ENCODE measurements at regions not wholly inside any gene's neighbourhood (a gene's known extent, or its start where the extent isn't known, plus 50 kb on each side); places are given as distances from the start of the nearest gene placed in this dataset.
"Not testable (repeated sequence)": the region's sequence is repeated elsewhere in the genome, so short reads cannot be mapped to it uniquely, and the experiment has no call there.

- H3K27ac Mint-ChIP-seq, result no peak overlapping the region
Observed at GRCh38 chr6:126873351-126873750, 245.1 kb upstream of the RSPO3 start.

GRCh38 chr6:126873791-126874190 lies 244.7 kb upstream of the RSPO3 start:
- Mint-ChIP-seq H3K27ac (no peak overlapping the region), H3K27me3 (no peaks in the 10 kb centered on the region), H3K36me3 (no peaks in the 10 kb centered on the region), H3K4me1 (no peaks in the 10 kb centered on the region), H3K4me3 (no peak overlapping the region), H3K9me3 (peaks cover 0 to 2% (median 0%) of the 10 kb centered on the region in 3 donors)

More at GRCh38 chr6:126873351-126873750, 245.1 kb upstream of the RSPO3 start:
- Mint-ChIP-seq H3K4me1 (no peaks in the 10 kb centered on the region), H3K9me3 (peaks cover 0 to 2% (median 0%) of the 10 kb centered on the region in 3 donors), H3K36me3 (no peaks in the 10 kb centered on the region), H3K4me3 (no peak overlapping the region), H3K27me3 (no peaks in the 10 kb centered on the region)

GRCh38 chr6:126876446-126876845 lies 242.0 kb upstream of the RSPO3 start:
- no peaks in the 10 kb centered on the region for H3K36me3 Mint-ChIP-seq
- no peak overlapping the region for H3K4me3 Mint-ChIP-seq
- no peak overlapping the region for H3K27ac Mint-ChIP-seq
- H3K9me3 Mint-ChIP-seq, result peaks cover 0 to 2% (median 0%) of the 10 kb centered on the region in 3 donors
- H3K27me3 Mint-ChIP-seq, result no peaks in the 10 kb centered on the region
- H3K4me1 Mint-ChIP-seq, result no peaks in the 10 kb centered on the region

- Mint-ChIP-seq H3K27me3 (no peaks in the 10 kb centered on the region), H3K4me3 (no peak overlapping the region), H3K9me3 (peaks cover 0 to 4% (median 0%) of the 10 kb centered on the region in 3 donors), H3K4me1 (no peaks in the 10 kb centered on the region), H3K27ac (no peak overlapping the region), H3K36me3 (no peaks in the 10 kb centered on the region)
Observed at GRCh38 chr6:126880964-126881363, 237.5 kb upstream of the RSPO3 start.

- Mint-ChIP-seq H3K27me3 (no peaks in the 10 kb centered on the region), H3K4me1 (no peaks in the 10 kb centered on the region), H3K36me3 (no peaks in the 10 kb centered on the region), H3K4me3 (no peak overlapping the region), H3K9me3 (peaks cover 0 to 2% (median 0%) of the 10 kb centered on the region in 3 donors), H3K27ac (no peak overlapping the region)
Observed at GRCh38 chr6:126886106-126886505, 232.4 kb upstream of the RSPO3 start.

GRCh38 chr6:126888727-126889725 lies 229.4 kb upstream of the RSPO3 start:
- no peaks in the 10 kb centered on the region for H3K27me3 Mint-ChIP-seq

GRCh38 chr6:126890055-126890454 lies 228.4 kb upstream of the RSPO3 start:
- peaks cover 0 to 2% (median 0%) of the 10 kb centered on the region in 3 donors for H3K9me3 Mint-ChIP-seq
- no peaks in the 10 kb centered on the region for H3K36me3 Mint-ChIP-seq

More at GRCh38 chr6:126888727-126889725, 229.4 kb upstream of the RSPO3 start:
- H3K4me3 Mint-ChIP-seq, result no peak overlapping the region
- peaks cover 0 to 2% (median 0%) of the 10 kb centered on the region in 3 donors for H3K9me3 Mint-ChIP-seq
- H3K36me3 Mint-ChIP-seq, result no peaks in the 10 kb centered on the region
- no peaks in the 10 kb centered on the region for H3K4me1 Mint-ChIP-seq
- no peak overlapping the region for H3K27ac Mint-ChIP-seq

GRCh38 chr6:126891158-126891557 lies 227.3 kb upstream of the RSPO3 start:
- Mint-ChIP-seq H3K27me3 (no peaks in the 10 kb centered on the region), H3K27ac (no peak overlapping the region), H3K9me3 (peaks cover 0 to 2% (median 0%) of the 10 kb centered on the region in 3 donors), H3K4me3 (no peak overlapping the region), H3K36me3 (no peaks in the 10 kb centered on the region), H3K4me1 (no peaks in the 10 kb centered on the region)

More at GRCh38 chr6:126890055-126890454, 228.4 kb upstream of the RSPO3 start:
- Mint-ChIP-seq H3K27ac (no peak overlapping the region), H3K4me1 (no peaks in the 10 kb centered on the region), H3K27me3 (no peaks in the 10 kb centered on the region), H3K4me3 (no peak overlapping the region)

- not testable (repeated sequence) for H3K4me3 Mint-ChIP-seq, H3K36me3 Mint-ChIP-seq, H3K4me1 Mint-ChIP-seq, H3K27me3 Mint-ChIP-seq, H3K9me3 Mint-ChIP-seq, H3K27ac Mint-ChIP-seq
Observed at GRCh38 chr6:126892869-126893268, 225.6 kb upstream of the RSPO3 start.

GRCh38 chr6:126897758-126898157 lies 220.7 kb upstream of the RSPO3 start:
- Mint-ChIP-seq H3K4me3 (no peak overlapping the region), H3K27ac (no peak overlapping the region), H3K27me3 (no peaks in the 10 kb centered on the region), H3K36me3 (no peaks in the 10 kb centered on the region), H3K4me1 (no peaks in the 10 kb centered on the region), H3K9me3 (no peaks in the 10 kb centered on the region)

GRCh38 chr6:126904176-126904575 lies 214.3 kb upstream of the RSPO3 start:
- Mint-ChIP-seq H3K27me3 (no peaks in the 10 kb centered on the region), H3K36me3 (no peaks in the 10 kb centered on the region), H3K9me3 (no peaks in the 10 kb centered on the region), H3K4me1 (no peaks in the 10 kb centered on the region), H3K27ac (no peak overlapping the region), H3K4me3 (no peak overlapping the region)

- Mint-ChIP-seq H3K27me3 (no peaks in the 10 kb centered on the region), H3K4me1 (no peaks in the 10 kb centered on the region), H3K9me3 (no peaks in the 10 kb centered on the region), H3K36me3 (no peaks in the 10 kb centered on the region), H3K27ac (no peak overlapping the region), H3K4me3 (no peak overlapping the region)
Observed at GRCh38 chr6:126905917-126906316, 212.6 kb upstream of the RSPO3 start.

GRCh38 chr6:126907312-126907711 lies 211.2 kb upstream of the RSPO3 start:
- H3K36me3 Mint-ChIP-seq, result no peaks in the 10 kb centered on the region
- H3K9me3 Mint-ChIP-seq, result peaks cover 0 to 2% (median 0%) of the 10 kb centered on the region in 3 donors
- no peaks in the 10 kb centered on the region for H3K27me3 Mint-ChIP-seq
- H3K4me3 Mint-ChIP-seq, result no peak overlapping the region
- no peak overlapping the region for H3K27ac Mint-ChIP-seq
- H3K4me1 Mint-ChIP-seq, result no peaks in the 10 kb centered on the region

- no peak overlapping the region for H3K27ac Mint-ChIP-seq
- H3K4me3 Mint-ChIP-seq, result no peak overlapping the region
- no peaks in the 10 kb centered on the region for H3K4me1 Mint-ChIP-seq
- no peaks in the 10 kb centered on the region for H3K36me3 Mint-ChIP-seq
- peaks cover 0 to 2% (median 0%) of the 10 kb centered on the region in 3 donors for H3K9me3 Mint-ChIP-seq
- H3K27me3 Mint-ChIP-seq, result no peaks in the 10 kb centered on the region
Observed at GRCh38 chr6:126907996-126908395, 210.5 kb upstream of the RSPO3 start.

- H3K4me1 Mint-ChIP-seq, result no peaks in the 10 kb centered on the region
- no peak overlapping the region for H3K4me3 Mint-ChIP-seq
- H3K27me3 Mint-ChIP-seq, result no peaks in the 10 kb centered on the region
- H3K9me3 Mint-ChIP-seq, result peaks cover 0 to 2% (median 0%) of the 10 kb centered on the region in 3 donors
- H3K36me3 Mint-ChIP-seq, result no peaks in the 10 kb centered on the region
- no peak overlapping the region for H3K27ac Mint-ChIP-seq
Observed at GRCh38 chr6:126909493-126909892, 209.0 kb upstream of the RSPO3 start.

- Mint-ChIP-seq H3K27me3 (no peaks in the 10 kb centered on the region), H3K27ac (no peak overlapping the region), H3K4me3 (no peak overlapping the region)
Observed at GRCh38 chr6:126913651-126914050, 204.8 kb upstream of the RSPO3 start.

More at GRCh38 chr6:126913651-126914050, 204.8 kb upstream of the RSPO3 start:
- Mint-ChIP-seq H3K36me3 (no peaks in the 10 kb centered on the region), H3K4me1 (no peaks in the 10 kb centered on the region), H3K9me3 (peaks cover 0 to 2% (median 0%) of the 10 kb centered on the region in 3 donors)
